Epithelial cell of proximal tubule (primary cell): ENCODE measurements at regions not wholly inside any gene's neighbourhood (a gene's known extent, or its start where the extent isn't known, plus 50 kb on each side); places are given as distances from the start of the nearest gene placed in this dataset.
"Not testable (repeated sequence)": the region's sequence is repeated elsewhere in the genome, so short reads cannot be mapped to it uniquely, and the experiment has no call there.

Experiments
- DNase-seq: peaks from one replicate; pipeline ENCODE4 v3.0.0-alpha.2; 2011; ENCODE audit warnings: low read depth
- H3K4me3 ChIP-seq: 2 replicates; pipeline ENCODE4 v1.5.1; 2011; ENCODE audit warnings: low read depth, mild to moderate bottlenecking, low read length
- CTCF ChIP-seq: conservative IDR thresholded peaks from 2 replicates; pipeline ENCODE4 v1.5.1; 2012; ENCODE audit warnings: low read depth, mild to moderate bottlenecking, low read length

- DNase-seq, result no peak
- H3K4me3 ChIP-seq, result no peak overlapping the region
- no peak for TF ChIP-seq CTCF
These were observed 114.0 kb upstream of the ARG1 start for GRCh38 chr6:131459005-131459404.

GRCh38 chr6:131460614-131461000, 112.4 kb upstream of the ARG1 start:
- H3K4me3 ChIP-seq, result no peak overlapping the region
- TF ChIP-seq CTCF, result no peak
- no peak for DNase-seq

- DNase-seq, result no peak
- no peak overlapping the region for H3K4me3 ChIP-seq
- TF ChIP-seq CTCF, result no peak
These were observed 103.9 kb upstream of the ARG1 start for GRCh38 chr6:131469130-131469529.

- no peak for DNase-seq
- TF ChIP-seq CTCF, result no peak
These were observed 102.5 kb upstream of the ARG1 start for GRCh38 chr6:131470534-131470933.

DNA sequence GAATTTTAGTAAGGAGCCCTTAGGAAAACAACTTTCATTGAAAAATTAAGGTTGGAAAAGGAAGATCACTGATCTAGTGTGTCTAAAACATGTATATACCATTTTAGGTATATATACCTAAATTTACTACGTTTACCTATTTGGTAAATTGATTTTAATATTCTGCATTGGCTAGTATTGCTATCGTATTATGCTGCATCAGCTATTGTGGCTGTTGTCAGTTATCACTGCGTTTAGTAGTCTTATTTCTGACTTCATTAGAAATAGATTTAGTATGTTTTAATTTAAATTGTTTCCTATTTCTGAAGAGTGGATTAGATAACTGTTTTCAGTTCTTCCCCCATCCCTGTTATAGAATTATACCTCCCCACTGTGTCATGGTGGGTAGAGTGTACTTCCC, 101.7 kb upstream of the ARG1 start:
- DNase-seq, result no peak
- no peak overlapping the region for H3K4me3 ChIP-seq
- TF ChIP-seq CTCF, result no peak

More at GRCh38 chr6:131470534-131470933, 102.5 kb upstream of the ARG1 start:
- H3K4me3 ChIP-seq, result no peak overlapping the region

GRCh38 chr6:131473303-131473702, 99.7 kb upstream of the ARG1 start:
- not testable (repeated sequence) for H3K4me3 ChIP-seq, DNase-seq

- DNase-seq, result no peak
- H3K4me3 ChIP-seq, result no peak overlapping the region
- no peak for TF ChIP-seq CTCF
These were observed 96.7 kb upstream of the ARG1 start for GRCh38 chr6:131476362-131476761.

DNA sequence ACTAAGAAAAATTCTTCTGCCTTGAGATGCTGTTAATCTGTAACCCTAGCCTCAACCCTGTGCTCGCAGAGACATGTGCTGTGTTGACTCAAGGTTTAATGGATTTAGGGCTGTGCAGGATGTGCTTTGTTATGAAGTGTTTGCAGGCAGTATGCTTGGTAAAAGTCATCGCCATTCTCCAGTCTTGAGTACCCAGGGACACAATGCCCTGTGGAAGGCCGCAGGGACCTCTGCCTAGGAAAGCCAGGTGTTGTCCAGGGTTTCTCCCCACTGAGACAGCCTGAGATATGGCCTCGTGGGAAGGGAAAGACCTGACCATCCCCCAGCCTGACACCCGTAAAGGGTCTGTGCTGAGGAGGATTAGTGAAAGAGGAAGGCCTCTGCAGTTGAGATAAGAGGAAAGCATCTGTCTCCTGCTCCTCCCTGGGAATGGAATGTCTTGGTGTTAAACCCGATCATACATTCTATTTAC, 94.2 kb upstream of the ARG1 start:
- not testable (repeated sequence) for DNase-seq, H3K4me3 ChIP-seq
